ENCODE measurements at regions not wholly inside any gene's neighbourhood (a gene's known extent, or its start where the extent isn't known, plus 50 kb on each side); places are given as distances from the start of the nearest gene placed in this dataset.

- no peak for TF ChIP-seq CTCF (IDR thresholded peaks at IDR 0.05)
- no peak for TF ChIP-seq EP300 (IDR thresholded peaks at IDR 0.05)
- no peak for TF ChIP-seq POLR2A (IDR thresholded peaks at IDR 0.05)
Measured at GRCh38 chr11:80720295-80720694, 1279.5 kb upstream of the TENM4 start.
